GM23248 (cell line): ENCODE measurements at regions not wholly inside any gene's neighbourhood (a gene's known extent, or its start where the extent isn't known, plus 50 kb on each side); places are given as distances from the start of the nearest gene placed in this dataset.

Experiments
- DNase-seq: peaks from one replicate; pipeline ENCODE4 v3.0.0-alpha.2; 2015
- H2AFZ ChIP-seq: fragments of 200-600 bp; sonication (generic); 2 replicates; pipeline ENCODE4 v1.6.1; 2016; ENCODE audit warnings: antibody characterized with exemption
- H3F3A ChIP-seq: fragments of 200-600 bp; sonication (generic); 2 replicates; pipeline ENCODE4 v1.6.1; 2016; ENCODE audit warnings: mild to moderate bottlenecking, antibody characterized with exemption, mixed run types; ENCODE audit not compliant: insufficient read depth
- H3K27ac ChIP-seq: fragments of 200-600 bp; sonication (generic); 2 replicates; pipeline ENCODE4 v1.5.1; 2016; ENCODE audit warnings: mild to moderate bottlenecking
- H3K27me3 ChIP-seq: fragments of 200-600 bp; sonication (generic); replicated peaks from 2 replicates; pipeline ENCODE4 v1.6.1; 2016; ENCODE audit warnings: mild to moderate bottlenecking; ENCODE audit not compliant: insufficient read depth
- H3K36me3 ChIP-seq: fragments of 200-600 bp; sonication (generic); 2 replicates; pipeline ENCODE4 v1.6.1; 2016; ENCODE audit warnings: low read depth, mild to moderate bottlenecking
- H3K4me1 ChIP-seq: fragments of 200-600 bp; sonication (generic); 2 replicates; pipeline ENCODE4 v1.6.1; 2016; ENCODE audit warnings: mild to moderate bottlenecking; ENCODE audit not compliant: insufficient read depth
- H3K4me2 ChIP-seq: fragments of 200-600 bp; sonication (generic); one replicate; pipeline ENCODE4 v1.6.1; 2016; ENCODE audit warnings: mild to moderate bottlenecking; ENCODE audit not compliant: unreplicated experiment
- H3K4me3 ChIP-seq: fragments of 200-600 bp; sonication (generic); 2 replicates; pipeline ENCODE4 v1.5.1; 2016; ENCODE audit warnings: mild to moderate bottlenecking
- H3K79me2 ChIP-seq: fragments of 200-600 bp; sonication (generic); 2 replicates; pipeline ENCODE4 v1.6.1; 2016; ENCODE audit warnings: mild to moderate bottlenecking; ENCODE audit not compliant: insufficient read depth
- H3K9ac ChIP-seq: fragments of 200-600 bp; sonication (generic); 2 replicates; pipeline ENCODE4 v1.6.1; 2016; ENCODE audit warnings: mild to moderate bottlenecking
- H3K9me2 ChIP-seq: fragments of 200-600 bp; sonication (generic); 2 replicates; pipeline ENCODE4 v1.6.1; 2016; ENCODE audit warnings: mixed run types, mild to moderate bottlenecking, moderate library complexity; ENCODE audit not compliant: insufficient read depth
- H3K9me3 ChIP-seq: fragments of 200-600 bp; sonication (generic); one replicate; pipeline ENCODE4 v1.6.1; 2017; ENCODE audit warnings: low read depth
- H4K20me1 ChIP-seq: fragments of 200-600 bp; sonication (generic); 2 replicates; pipeline ENCODE4 v1.6.0; 2016; ENCODE audit not compliant: insufficient read depth
- EZH2 ChIP-seq: fragments of 200-600 bp; sonication (generic); IDR thresholded peaks from 2 replicates; pipeline ENCODE4 v1.6.1; 2018; ENCODE audit warnings: antibody characterized with exemption, mild to moderate bottlenecking; ENCODE audit not compliant: insufficient read depth, poor library complexity, severe bottlenecking
- EZH2phosphoT487 ChIP-seq: fragments of 200-600 bp; sonication (generic); IDR thresholded peaks from 2 replicates; pipeline ENCODE4 v1.6.1; 2018; ENCODE audit warnings: antibody characterized with exemption, moderate library complexity, mild to moderate bottlenecking, low read depth; ENCODE audit not compliant: insufficient read depth
- WGBS, 2 experiments: methylation state at CpG; one replicate each; pipeline ENCODE4 v1.1.6; 2015 to 2017; ENCODE audit warnings: low lambda C conversion rate in 2 of 2, low coverage in 1 of 2; ENCODE audit errors: missing lambda C conversion rate in 2 of 2; 5-methylcytosine and 5-hydroxymethylcytosine counted together
- in situ Hi-C: fragments of 300-500 bp; cut with MboI; formaldehyde crosslinking; loops from 2 replicates; pipeline ENCODE4 v1.15.0; 2020

DNA sequence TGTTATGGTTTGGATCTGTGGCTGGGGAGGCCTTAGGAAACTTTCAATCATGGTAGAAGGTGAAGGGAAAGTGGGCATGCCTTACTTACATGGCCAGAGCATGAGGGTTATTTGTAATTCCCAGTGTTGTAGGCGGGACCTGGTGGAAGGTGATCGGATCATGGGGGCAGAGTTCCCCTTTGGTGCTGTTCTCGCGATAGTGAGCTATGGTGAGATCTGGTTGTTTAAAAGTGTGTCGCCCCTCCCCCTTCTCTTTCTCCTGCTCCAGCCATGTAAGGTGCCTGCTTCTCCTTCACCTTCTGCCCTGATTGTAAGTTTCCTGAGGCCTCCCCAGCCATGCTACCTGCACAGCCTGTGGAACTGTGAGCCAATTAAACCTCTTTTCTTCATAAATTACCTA lies 145.8 kb downstream of the TFAP2C start:
- 0 out of 2 replicates have a peak, but pooled peaks cover 6% of the 10 kb centered on the region for H3K4me1 ChIP-seq
- in situ Hi-C loops: no loop called here
- no peak for DNase-seq
- no peak overlapping the region for H3K9ac ChIP-seq
- no peaks in the 10 kb centered on the region for H3F3A ChIP-seq
- H3K27ac ChIP-seq: no peak overlapping the region
- no peak overlapping the region for H2AFZ ChIP-seq
- no peaks in the 10 kb centered on the region for H4K20me1 ChIP-seq
- no peaks in the 10 kb centered on the region for H3K79me2 ChIP-seq
- 94 to 96% methylated on average over 5 of the region's 5 CpGs for WGBS, 2 experiments
- no peaks in the 10 kb centered on the region for H3K36me3 ChIP-seq
- H3K9me2 ChIP-seq: no peaks in the 10 kb centered on the region
- TF ChIP-seq EZH2: no peak
- no peak for TF ChIP-seq EZH2phosphoT487
- no peaks in the 10 kb centered on the region for H3K27me3 ChIP-seq
- no peaks in the 10 kb centered on the region for H3K9me3 ChIP-seq
- no peak overlapping the region for H3K4me2 ChIP-seq
- no peak overlapping the region for H3K4me3 ChIP-seq

DNA sequence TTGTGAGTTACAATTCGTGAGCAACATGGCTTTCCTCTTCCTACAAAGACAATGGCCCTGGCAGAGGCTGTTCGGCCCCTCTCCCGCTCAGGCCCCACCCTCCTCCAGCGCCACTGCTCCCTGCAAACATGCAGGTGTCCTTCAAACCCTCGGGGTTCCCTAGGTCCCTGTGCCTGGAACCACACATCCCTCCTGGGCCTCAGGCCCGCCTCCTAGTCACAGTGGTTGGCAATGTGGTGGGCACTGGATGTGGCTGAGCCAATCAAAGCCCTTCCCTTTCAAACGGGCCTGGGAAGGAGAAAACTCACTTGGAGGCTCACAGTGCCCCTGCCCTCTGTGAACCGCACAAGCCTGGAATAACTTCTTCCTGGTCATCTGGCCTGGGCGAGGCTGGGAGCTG lies 147.2 kb downstream of the TFAP2C start:
- Histone ChIP-seq H3K9me2 (no peaks in the 10 kb centered on the region), H3K36me3 (no peaks in the 10 kb centered on the region), H3K4me1 (peaks cover 14% of the 10 kb centered on the region), H4K20me1 (no peaks in the 10 kb centered on the region), H3K4me2 (no peak overlapping the region), H3K4me3 (no peak overlapping the region), H3F3A (peaks cover 2% of the 10 kb centered on the region; the same call in 1 of the 2 replicates), H2AFZ (no peak overlapping the region), H3K27ac (no peak overlapping the region), H3K27me3 (no peaks in the 10 kb centered on the region), H3K9ac (no peak overlapping the region), H3K79me2 (no peaks in the 10 kb centered on the region), H3K9me3 (no peaks in the 10 kb centered on the region)
- no peak for DNase-seq
- in situ Hi-C loops: no loop called here
- TF ChIP-seq EZH2phosphoT487 (no peak), EZH2 (no peak)
- 83 to 88% methylated on average over 9 of the region's 9 CpGs for WGBS, 2 experiments

DNA sequence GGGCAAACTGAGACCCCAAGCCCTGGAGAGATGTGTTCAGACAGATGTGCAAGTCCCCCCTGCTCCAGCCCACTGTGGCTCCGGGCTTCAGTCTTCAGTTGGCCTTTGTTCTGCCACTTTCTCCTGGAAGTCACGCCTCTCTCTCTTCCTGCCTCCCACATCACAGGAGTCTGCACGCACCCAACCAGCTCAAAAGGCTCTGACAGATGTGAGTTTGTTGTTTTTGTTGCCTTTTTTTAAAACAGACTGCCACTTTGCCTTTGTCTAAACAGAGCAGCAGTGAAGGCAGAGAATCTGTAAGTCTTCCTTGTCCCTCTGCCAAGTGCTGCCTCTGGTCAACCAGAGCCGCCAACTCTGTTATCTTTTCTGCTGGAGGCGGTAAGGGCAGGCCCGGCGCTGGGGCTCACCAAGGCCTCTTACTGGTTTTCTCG lies 149.7 kb downstream of the TFAP2C start:
- WGBS, 2 experiments: 96 to 98% methylated on average over 8 of the region's 8 CpGs
- Histone ChIP-seq H3K4me1 (peaks cover 11% of the 10 kb centered on the region), H3K4me3 (no peak overlapping the region), H3K9ac (no peak overlapping the region), H3K27ac (no peak overlapping the region), H3K79me2 (no peaks in the 10 kb centered on the region), H2AFZ (no peak overlapping the region), H3K36me3 (no peaks in the 10 kb centered on the region), H4K20me1 (no peaks in the 10 kb centered on the region), H3K4me2 (no peak overlapping the region), H3K27me3 (no peaks in the 10 kb centered on the region), H3K9me2 (no peaks in the 10 kb centered on the region), H3K9me3 (no peaks in the 10 kb centered on the region), H3F3A (peaks cover 14% of the 10 kb centered on the region; the same call in 1 of the 2 replicates)
- TF ChIP-seq EZH2: no peak
- TF ChIP-seq EZH2phosphoT487: no peak
- DNase-seq: no peak
- in situ Hi-C loops: no loop called here

DNA sequence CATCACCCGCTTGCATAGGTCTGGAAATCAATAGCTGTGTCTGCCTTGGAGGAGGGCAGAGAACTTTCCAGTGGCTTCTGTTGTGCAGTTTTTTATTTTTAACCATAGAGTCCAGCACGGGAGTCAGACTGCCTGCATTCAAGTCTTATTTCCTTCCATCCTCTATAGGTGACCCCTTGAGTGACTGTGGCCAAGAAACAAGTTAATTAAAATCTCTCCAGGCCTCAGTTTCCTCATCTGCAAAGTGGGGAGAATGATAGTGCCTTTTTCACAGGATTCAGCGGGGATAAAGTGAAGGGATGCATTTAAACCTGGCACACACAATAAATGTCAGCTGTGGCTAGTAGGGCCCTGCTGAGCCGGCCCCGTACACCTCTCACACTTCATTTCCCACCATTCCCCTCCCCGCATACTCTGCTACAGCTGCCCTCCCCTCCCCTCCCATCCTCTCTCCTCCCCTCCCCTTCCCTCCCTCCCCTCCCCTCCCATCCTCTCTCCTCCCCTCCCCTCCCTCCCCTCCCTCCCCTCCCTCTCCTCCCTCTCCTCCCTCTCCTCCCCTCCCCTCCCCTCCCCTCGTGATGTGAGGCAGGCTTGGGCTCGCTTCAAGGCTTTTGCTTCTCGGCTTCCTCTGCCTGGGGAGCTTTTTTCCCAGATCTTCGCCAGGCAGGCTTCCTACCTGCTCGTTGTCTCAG lies 150.5 kb downstream of the TFAP2C start:
- Histone ChIP-seq H2AFZ (no peak overlapping the region), H3K9me3 (no peaks in the 10 kb centered on the region), H3K36me3 (no peaks in the 10 kb centered on the region), H3K4me1 (peaks cover 11% of the 10 kb centered on the region), H3K27ac (no peak overlapping the region), H3K9me2 (no peaks in the 10 kb centered on the region), H3K27me3 (no peaks in the 10 kb centered on the region), H3K4me2 (no peak overlapping the region), H3K9ac (no peak overlapping the region), H3F3A (peaks cover 20% of the 10 kb centered on the region; the same call in 1 of the 2 replicates), H4K20me1 (no peaks in the 10 kb centered on the region), H3K79me2 (no peaks in the 10 kb centered on the region), H3K4me3 (no peak overlapping the region)
- no peak for TF ChIP-seq EZH2
- TF ChIP-seq EZH2phosphoT487: no peak
- 83 to 92% methylated on average over 8 to 11 of the region's 11 CpGs for WGBS, 2 experiments
- DNase-seq: no peak
- in situ Hi-C loops: no loop called here
